ENCODE measurements at regions not wholly inside any gene's neighbourhood (a gene's known extent, or its start where the extent isn't known, plus 50 kb on each side); places are given as distances from the start of the nearest gene placed in this dataset.

DNA sequence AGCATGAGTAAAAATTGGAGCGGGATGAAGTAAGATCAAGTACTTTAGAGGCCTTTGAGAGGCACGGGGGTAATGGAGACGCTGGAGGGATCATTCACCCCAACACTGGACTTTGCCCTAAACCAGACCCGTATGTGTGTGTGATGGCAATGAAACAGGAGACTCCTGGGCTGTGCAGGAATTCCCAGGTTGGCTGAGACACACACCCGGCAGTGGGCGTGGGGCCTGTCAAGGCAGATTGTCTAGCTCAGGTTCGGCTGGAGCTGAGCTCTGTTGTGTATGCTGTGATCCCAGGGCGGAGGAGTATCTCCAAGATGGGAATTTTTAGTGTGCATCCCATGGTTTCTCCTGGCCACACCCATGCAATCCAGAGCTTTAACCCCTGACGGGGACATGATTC lies 83.2 kb upstream of the MC2R start:
- Histone ChIP-seq H3K27ac (no peak overlapping the region), H3K9me2 (replicated peaks; ENCODE audit: insufficient read depth) (no peaks in the 10 kb centered on the region), H3K4me1 (ENCODE audit: insufficient read depth) (no peaks in the 10 kb centered on the region), H3K9me3 (ENCODE audit: low read depth) (no peaks in the 10 kb centered on the region), H3K36me3 (replicated peaks; ENCODE audit: insufficient read depth, low read depth) (no peaks in the 10 kb centered on the region), H3K79me2 (no peaks in the 10 kb centered on the region), H2AFZ (no peak overlapping the region), H3K4me3 (no peak overlapping the region), H3K4me2 (no peak overlapping the region), H3K27me3 (no peaks in the 10 kb centered on the region), H4K20me1 (ENCODE audit: insufficient read depth, poor library complexity, severe bottlenecking) (no peaks in the 10 kb centered on the region)
- no peak for TF ChIP-seq EZH2phosphoT487 (IDR thresholded peaks at IDR 0.05; ENCODE audit: low read depth, severe bottlenecking, unreplicated experiment)
- TF ChIP-seq, protein P1, sequence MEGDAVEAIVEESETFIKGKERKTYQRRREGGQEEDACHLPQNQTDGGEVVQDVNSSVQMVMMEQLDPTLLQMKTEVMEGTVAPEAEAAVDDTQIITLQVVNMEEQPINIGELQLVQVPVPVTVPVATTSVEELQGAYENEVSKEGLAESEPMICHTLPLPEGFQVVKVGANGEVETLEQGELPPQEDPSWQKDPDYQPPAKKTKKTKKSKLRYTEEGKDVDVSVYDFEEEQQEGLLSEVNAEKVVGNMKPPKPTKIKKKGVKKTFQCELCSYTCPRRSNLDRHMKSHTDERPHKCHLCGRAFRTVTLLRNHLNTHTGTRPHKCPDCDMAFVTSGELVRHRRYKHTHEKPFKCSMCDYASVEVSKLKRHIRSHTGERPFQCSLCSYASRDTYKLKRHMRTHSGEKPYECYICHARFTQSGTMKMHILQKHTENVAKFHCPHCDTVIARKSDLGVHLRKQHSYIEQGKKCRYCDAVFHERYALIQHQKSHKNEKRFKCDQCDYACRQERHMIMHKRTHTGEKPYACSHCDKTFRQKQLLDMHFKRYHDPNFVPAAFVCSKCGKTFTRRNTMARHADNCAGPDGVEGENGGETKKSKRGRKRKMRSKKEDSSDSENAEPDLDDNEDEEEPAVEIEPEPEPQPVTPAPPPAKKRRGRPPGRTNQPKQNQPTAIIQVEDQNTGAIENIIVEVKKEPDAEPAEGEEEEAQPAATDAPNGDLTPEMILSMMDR (IDR thresholded peaks at IDR 0.05; ENCODE audit: poor library complexity) = no peak
- TF ChIP-seq EZH2 (IDR thresholded peaks at IDR 0.05; ENCODE audit: borderline replicate concordance) = no peak
- DNase-seq (ENCODE audit: low spot score) = no peak
- 79% methylated on average over 9 of the region's 9 CpGs for WGBS (ENCODE audit: low lambda C conversion rate, missing lambda C conversion rate)

DNA sequence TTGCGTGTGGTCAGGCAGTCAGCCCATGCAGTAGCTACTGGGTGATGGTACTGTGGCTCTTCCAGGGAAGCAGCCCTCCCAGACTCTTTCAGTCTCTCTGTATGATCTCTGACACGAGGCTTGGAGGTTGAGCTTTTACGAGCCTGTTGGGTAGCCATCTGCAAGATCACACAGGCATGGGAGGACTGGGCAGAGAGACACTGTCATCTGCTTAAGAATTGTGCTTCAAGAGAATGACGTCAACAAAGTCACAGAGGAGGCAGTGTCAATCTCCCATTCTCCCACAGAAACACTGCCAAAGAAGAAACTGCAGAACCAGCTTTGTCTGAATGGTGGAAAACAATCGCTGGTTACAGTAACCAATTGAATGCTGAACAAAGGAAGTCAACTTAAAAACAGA lies 78.4 kb upstream of the MC2R start:
- Histone ChIP-seq H3K27me3 (no peaks in the 10 kb centered on the region), H3K9me3 (ENCODE audit: low read depth) (no peaks in the 10 kb centered on the region), H3K4me3 (no peak overlapping the region), H3K36me3 (replicated peaks; ENCODE audit: insufficient read depth, low read depth) (no peaks in the 10 kb centered on the region), H3K79me2 (no peaks in the 10 kb centered on the region), H4K20me1 (ENCODE audit: insufficient read depth, poor library complexity, severe bottlenecking) (no peaks in the 10 kb centered on the region), H2AFZ (no peak overlapping the region), H3K27ac (no peak overlapping the region), H3K4me1 (ENCODE audit: insufficient read depth) (no peaks in the 10 kb centered on the region), H3K4me2 (no peak overlapping the region), H3K9me2 (replicated peaks; ENCODE audit: insufficient read depth) (no peaks in the 10 kb centered on the region)
- 68% methylated on average over 5 of the region's 5 CpGs for WGBS (ENCODE audit: low lambda C conversion rate, missing lambda C conversion rate)
- no peak for TF ChIP-seq EZH2phosphoT487 (IDR thresholded peaks at IDR 0.05; ENCODE audit: low read depth, severe bottlenecking, unreplicated experiment)
- TF ChIP-seq, protein P1 (IDR thresholded peaks at IDR 0.05; ENCODE audit: poor library complexity) = no peak
- no peak for TF ChIP-seq EZH2 (IDR thresholded peaks at IDR 0.05; ENCODE audit: borderline replicate concordance)
- DNase-seq (ENCODE audit: low spot score) = no peak

DNA sequence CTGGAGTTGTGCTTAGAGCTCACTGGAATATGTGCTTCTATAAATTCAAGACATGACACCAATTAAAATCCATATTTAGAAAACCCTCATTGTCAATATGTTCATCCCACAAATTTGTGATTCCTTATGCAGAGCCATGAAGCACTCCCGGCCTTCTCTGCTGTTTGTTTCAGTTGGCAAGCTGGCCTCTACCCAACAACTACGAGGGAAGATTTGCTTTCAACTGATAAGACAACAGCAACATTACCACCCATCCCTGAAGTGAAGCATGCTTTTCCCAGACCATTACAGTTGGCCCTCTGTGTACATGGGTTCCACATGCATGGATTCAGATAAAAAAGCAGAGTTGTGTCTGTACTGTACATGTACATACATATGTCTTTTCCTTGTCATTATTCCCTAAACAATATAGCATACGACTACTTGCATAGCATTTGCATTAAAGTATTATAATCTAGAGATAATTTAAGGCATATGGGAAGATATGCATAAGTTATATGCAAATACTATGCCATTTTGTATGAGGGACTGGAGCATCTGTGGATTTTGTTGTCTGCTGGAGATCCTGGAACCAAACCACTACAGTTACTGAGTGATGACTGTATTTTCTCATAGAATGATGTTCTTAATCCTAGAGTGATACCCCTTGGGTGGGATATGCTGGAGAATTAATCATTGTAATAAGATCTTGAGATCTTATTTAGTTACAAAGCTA lies 77.6 kb upstream of the MC2R start:
- H3K27ac ChIP-seq = no peak overlapping the region
- 73% methylated on average over 3 of the region's 3 CpGs for WGBS (ENCODE audit: low lambda C conversion rate, missing lambda C conversion rate)
- TF ChIP-seq EZH2 (IDR thresholded peaks at IDR 0.05; ENCODE audit: borderline replicate concordance) = no peak
- no peak for TF ChIP-seq EZH2phosphoT487 (IDR thresholded peaks at IDR 0.05; ENCODE audit: low read depth, severe bottlenecking, unreplicated experiment)
- TF ChIP-seq, protein P1 (IDR thresholded peaks at IDR 0.05; ENCODE audit: poor library complexity) = no peak
- H2AFZ ChIP-seq = no peak overlapping the region
- no peaks in the 10 kb centered on the region for H3K4me1 ChIP-seq (ENCODE audit: insufficient read depth)
- H4K20me1 ChIP-seq (ENCODE audit: insufficient read depth, poor library complexity, severe bottlenecking) = no peaks in the 10 kb centered on the region
- H3K36me3 ChIP-seq (replicated peaks; ENCODE audit: insufficient read depth, low read depth) = no peaks in the 10 kb centered on the region
- H3K9me3 ChIP-seq (ENCODE audit: low read depth) = no peaks in the 10 kb centered on the region
- no peak overlapping the region for H3K4me2 ChIP-seq
- no peak overlapping the region for H3K4me3 ChIP-seq
- no peak for DNase-seq (ENCODE audit: low spot score)
- H3K79me2 ChIP-seq = no peaks in the 10 kb centered on the region
- no peaks in the 10 kb centered on the region for H3K27me3 ChIP-seq
- no peaks in the 10 kb centered on the region for H3K9me2 ChIP-seq (replicated peaks; ENCODE audit: insufficient read depth)

Measured in hepatocyte (in vitro differentiated cells).